ENCODE measurements at regions not wholly inside any gene's neighbourhood (a gene's known extent, or its start where the extent isn't known, plus 50 kb on each side); places are given as distances from the start of the nearest gene placed in this dataset.

DNA sequence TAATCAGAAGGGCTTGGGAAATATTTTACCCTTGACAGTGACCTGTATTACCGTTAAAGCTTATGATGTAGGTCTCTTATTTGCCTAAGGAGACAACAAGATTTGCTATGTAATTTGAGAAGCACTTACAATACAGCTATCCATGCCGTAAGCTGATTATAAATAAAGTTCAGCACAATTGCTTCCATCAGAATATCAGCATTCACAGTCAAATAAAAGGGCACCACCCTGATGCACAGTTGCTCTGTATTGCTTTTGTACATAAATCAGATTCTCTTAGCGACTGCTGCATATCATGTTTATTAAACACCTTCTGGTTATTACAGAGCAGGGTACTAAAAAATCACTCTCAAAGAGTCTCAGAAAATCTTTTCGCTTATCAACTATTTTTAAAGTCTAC lies 67.3 kb upstream of the VRK1 start:
- FAIRE-seq (no peak), DNase-seq (ENCODE audit: low read depth) (no peak)
- H3K36me3 ChIP-seq (ENCODE audit: insufficient read depth, low read length): no peaks in the 10 kb centered on the region
- Mint-ChIP-seq H3K4me1 (ENCODE audit: low read depth, unreplicated experiment) (no peaks in the 10 kb centered on the region), H3K36me3 (ENCODE audit: low read depth, unreplicated experiment) (no peaks in the 10 kb centered on the region), H3K27ac (ENCODE audit: unreplicated experiment) (no peak overlapping the region), H3K9me3 (ENCODE audit: unreplicated experiment) (peaks cover 2% of the 10 kb centered on the region), H3K27me3 (ENCODE audit: low read depth, unreplicated experiment) (peaks cover 25% of the 10 kb centered on the region), H3K4me3 (ENCODE audit: unreplicated experiment) (no peak overlapping the region)
- TF ChIP-seq, protein P1, sequence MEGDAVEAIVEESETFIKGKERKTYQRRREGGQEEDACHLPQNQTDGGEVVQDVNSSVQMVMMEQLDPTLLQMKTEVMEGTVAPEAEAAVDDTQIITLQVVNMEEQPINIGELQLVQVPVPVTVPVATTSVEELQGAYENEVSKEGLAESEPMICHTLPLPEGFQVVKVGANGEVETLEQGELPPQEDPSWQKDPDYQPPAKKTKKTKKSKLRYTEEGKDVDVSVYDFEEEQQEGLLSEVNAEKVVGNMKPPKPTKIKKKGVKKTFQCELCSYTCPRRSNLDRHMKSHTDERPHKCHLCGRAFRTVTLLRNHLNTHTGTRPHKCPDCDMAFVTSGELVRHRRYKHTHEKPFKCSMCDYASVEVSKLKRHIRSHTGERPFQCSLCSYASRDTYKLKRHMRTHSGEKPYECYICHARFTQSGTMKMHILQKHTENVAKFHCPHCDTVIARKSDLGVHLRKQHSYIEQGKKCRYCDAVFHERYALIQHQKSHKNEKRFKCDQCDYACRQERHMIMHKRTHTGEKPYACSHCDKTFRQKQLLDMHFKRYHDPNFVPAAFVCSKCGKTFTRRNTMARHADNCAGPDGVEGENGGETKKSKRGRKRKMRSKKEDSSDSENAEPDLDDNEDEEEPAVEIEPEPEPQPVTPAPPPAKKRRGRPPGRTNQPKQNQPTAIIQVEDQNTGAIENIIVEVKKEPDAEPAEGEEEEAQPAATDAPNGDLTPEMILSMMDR (IDR thresholded peaks at IDR 0.05; ENCODE audit: insufficient read depth, low read depth, low read length): no peak
- TF ChIP-seq EZH2 (IDR thresholded peaks at IDR 0.05; ENCODE audit: insufficient read depth, low read length): no peak
- H3K79me2 ChIP-seq (ENCODE audit: insufficient read depth, low read length): no peaks in the 10 kb centered on the region
- peaks cover 6% of the 10 kb centered on the region for H3K27me3 ChIP-seq (ENCODE audit: insufficient read depth, low read length)
- H4K20me1 ChIP-seq (ENCODE audit: insufficient read depth, low read length): no peaks in the 10 kb centered on the region
- no peaks in the 10 kb centered on the region for H3K4me1 ChIP-seq (ENCODE audit: insufficient read depth, low read length)
- H3K9me3 ChIP-seq (ENCODE audit: insufficient read depth, low read depth, low read length): no peaks in the 10 kb centered on the region
- H3K27ac ChIP-seq (ENCODE audit: low read depth, low read length): no peak overlapping the region
- H3K4me2 ChIP-seq (ENCODE audit: low read length): no peak overlapping the region
- no peak overlapping the region for H2AFZ ChIP-seq (ENCODE audit: low read depth, low read length)
- no peak overlapping the region for H3K9ac ChIP-seq (ENCODE audit: low read length)
- H3K4me3 ChIP-seq (ENCODE audit: insufficient read depth, low read depth, low read length): no peak overlapping the region

- Histone ChIP-seq H3K27me3 (ENCODE audit: insufficient read depth, low read length) (peaks cover 8% of the 10 kb centered on the region), H3K27ac (ENCODE audit: low read depth, low read length) (no peak overlapping the region), H3K9ac (ENCODE audit: low read length) (no peak overlapping the region), H3K4me2 (ENCODE audit: low read length) (no peak overlapping the region), H4K20me1 (ENCODE audit: insufficient read depth, low read length) (no peaks in the 10 kb centered on the region), H3K4me1 (ENCODE audit: insufficient read depth, low read length) (no peaks in the 10 kb centered on the region), H2AFZ (ENCODE audit: low read depth, low read length) (no peak overlapping the region), H3K4me3 (ENCODE audit: insufficient read depth, low read depth, low read length) (no peak overlapping the region), H3K36me3 (ENCODE audit: insufficient read depth, low read length) (no peaks in the 10 kb centered on the region), H3K79me2 (ENCODE audit: insufficient read depth, low read length) (no peaks in the 10 kb centered on the region), H3K9me3 (ENCODE audit: insufficient read depth, low read depth, low read length) (no peaks in the 10 kb centered on the region)
- FAIRE-seq: no peak
- no peaks in the 10 kb centered on the region for H3K9me3 Mint-ChIP-seq (ENCODE audit: unreplicated experiment)
- no peak for TF ChIP-seq EZH2 (IDR thresholded peaks at IDR 0.05; ENCODE audit: insufficient read depth, low read length)
- TF ChIP-seq, protein P1 (IDR thresholded peaks at IDR 0.05; ENCODE audit: insufficient read depth, low read depth, low read length): no peak
- H3K27me3 Mint-ChIP-seq (ENCODE audit: low read depth, unreplicated experiment): peaks cover 25% of the 10 kb centered on the region
- no peak overlapping the region for H3K27ac Mint-ChIP-seq (ENCODE audit: unreplicated experiment)
- H3K4me3 Mint-ChIP-seq (ENCODE audit: unreplicated experiment): no peak overlapping the region
- H3K4me1 Mint-ChIP-seq (ENCODE audit: low read depth, unreplicated experiment): no peaks in the 10 kb centered on the region
- no peak for DNase-seq (ENCODE audit: low read depth)
- no peaks in the 10 kb centered on the region for H3K36me3 Mint-ChIP-seq (ENCODE audit: low read depth, unreplicated experiment)
Observed at GRCh38 chr14:96730386-96730785, 66.8 kb upstream of the VRK1 start.

DNA sequence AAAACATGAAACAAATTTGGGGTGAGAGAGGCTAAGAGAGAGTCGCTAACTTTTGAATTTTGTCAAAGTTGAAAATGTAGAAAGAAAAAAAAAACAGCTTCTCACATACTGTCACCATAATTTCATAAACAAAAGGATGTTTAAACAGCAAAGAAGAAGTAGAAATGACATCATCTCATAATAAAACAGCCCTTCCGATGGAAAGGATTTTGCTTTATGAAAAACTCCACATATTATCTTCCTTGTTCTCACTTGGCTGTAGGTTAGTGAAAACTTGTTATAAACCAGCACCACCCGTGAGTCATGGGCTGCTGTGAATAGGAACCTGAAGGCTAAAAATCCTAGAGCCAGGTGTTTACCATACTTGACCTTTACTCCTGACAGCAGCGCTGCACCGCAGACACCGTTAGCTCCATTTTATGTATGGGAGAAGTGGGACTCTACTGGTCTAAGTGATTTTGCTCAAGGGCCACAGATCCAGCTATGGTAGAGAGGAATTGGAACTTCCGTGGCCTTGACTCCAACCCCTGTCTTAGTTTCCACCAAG lies 63.0 kb upstream of the VRK1 start:
- FAIRE-seq: no peak

More for the DNA sequence above, 63.0 kb upstream of the VRK1 start:
- H3K27ac Mint-ChIP-seq (ENCODE audit: unreplicated experiment): no peak overlapping the region
- no peaks in the 10 kb centered on the region for H3K9me3 Mint-ChIP-seq (ENCODE audit: unreplicated experiment)
- no peak for TF ChIP-seq EZH2 (IDR thresholded peaks at IDR 0.05; ENCODE audit: insufficient read depth, low read length)
- TF ChIP-seq, protein P1 (IDR thresholded peaks at IDR 0.05; ENCODE audit: insufficient read depth, low read depth, low read length): no peak
- Histone ChIP-seq H3K4me3 (ENCODE audit: insufficient read depth, low read depth, low read length) (no peak overlapping the region), H3K36me3 (ENCODE audit: insufficient read depth, low read length) (no peaks in the 10 kb centered on the region), H2AFZ (ENCODE audit: low read depth, low read length) (no peak overlapping the region), H3K27ac (ENCODE audit: low read depth, low read length) (no peak overlapping the region), H3K4me1 (ENCODE audit: insufficient read depth, low read length) (no peaks in the 10 kb centered on the region), H3K27me3 (ENCODE audit: insufficient read depth, low read length) (peaks cover 35% of the 10 kb centered on the region), H3K9me3 (ENCODE audit: insufficient read depth, low read depth, low read length) (no peaks in the 10 kb centered on the region), H3K79me2 (ENCODE audit: insufficient read depth, low read length) (no peaks in the 10 kb centered on the region), H3K9ac (ENCODE audit: low read length) (no peak overlapping the region), H4K20me1 (ENCODE audit: insufficient read depth, low read length) (no peaks in the 10 kb centered on the region), H3K4me2 (ENCODE audit: low read length) (no peak overlapping the region)
- DNase-seq (ENCODE audit: low read depth): no peak
- peaks cover 21% of the 10 kb centered on the region for H3K27me3 Mint-ChIP-seq (ENCODE audit: low read depth, unreplicated experiment)
- no peaks in the 10 kb centered on the region for H3K36me3 Mint-ChIP-seq (ENCODE audit: low read depth, unreplicated experiment)
- no peak overlapping the region for H3K4me3 Mint-ChIP-seq (ENCODE audit: unreplicated experiment)
- no peaks in the 10 kb centered on the region for H3K4me1 Mint-ChIP-seq (ENCODE audit: low read depth, unreplicated experiment)

Data from astrocyte (in vitro differentiated cells and primary cell).